ENCODE measurements at regions not wholly inside any gene's neighbourhood (a gene's known extent, or its start where the extent isn't known, plus 50 kb on each side); places are given as distances from the start of the nearest gene placed in this dataset.

- Histone ChIP-seq H3K9ac (ENCODE audit: low read length) (no peak overlapping the region), H3K4me3 (replicated peaks in 1 of 2; ENCODE audit: low read depth in 1 of 2, low read length in 2 of 2) (no peak overlapping the region), H3K27ac (ENCODE audit: low read depth, low read length) (no peak overlapping the region), H3K4me1 (ENCODE audit: control insufficient read depth in 1 of 2, insufficient read depth in 2 of 2, low read length in 2 of 2) (no peaks in the 10 kb centered on the region), H2AFZ (ENCODE audit: low read depth, low read length, poor library complexity, severe bottlenecking) (no peak overlapping the region), H3K9me3 (ENCODE audit: control insufficient read depth in 1 of 2, insufficient read depth in 1 of 2, low read depth in 1 of 2, low read length in 2 of 2) (no peaks in the 10 kb centered on the region), H3K36me3 (ENCODE audit: control insufficient read depth in 1 of 2, insufficient read depth in 2 of 2, low read length in 2 of 2) (no peaks in the 10 kb centered on the region), H3K79me2 (ENCODE audit: insufficient read depth, low read length) (no peaks in the 10 kb centered on the region), H3K4me2 (ENCODE audit: low read length) (no peak overlapping the region), H3K9me2 (ENCODE audit: insufficient read depth) (no peaks in the 10 kb centered on the region), H4K20me1 (ENCODE audit: insufficient read depth) (no peaks in the 10 kb centered on the region), H3K27me3 (ENCODE audit: insufficient read depth, low read length) (no peaks in the 10 kb centered on the region)
- CTCF ChIA-PET: no interaction called here
- RAD21 ChIA-PET (ENCODE audit: low non-redundant PET in 1 of 2, low total read pairs in 2 of 2, uncharacterized antibody in 2 of 2, unreplicated experiment in 2 of 2): no interaction called here
- DNase-seq (ENCODE audit: low read depth, low spot score) (no peak), ATAC-seq (no peak)
- TF ChIP-seq RAD21 (IDR thresholded peaks at IDR 0.05; ENCODE audit: low read depth): no peak
- TF ChIP-seq ZNF274 (IDR thresholded peaks at IDR 0.05; ENCODE audit: low read depth, low read length): no peak
- no peak for TF ChIP-seq YY1 (IDR thresholded peaks at IDR 0.05; ENCODE audit: extremely low read depth, insufficient replicate concordance, low read depth, low read length)
- no peak for TF ChIP-seq EZH2phosphoT487 (IDR thresholded peaks at IDR 0.05; ENCODE audit: borderline replicate concordance)
- TF ChIP-seq CBX3 (IDR thresholded peaks at IDR 0.05; ENCODE audit: low read depth): no peak
- TF ChIP-seq FOSL1 (IDR thresholded peaks at IDR 0.05; ENCODE audit: low read depth): no peak
- TF ChIP-seq CEBPB (IDR thresholded peaks at IDR 0.05; ENCODE audit: low read depth): no peak
- TF ChIP-seq ZFX (IDR thresholded peaks at IDR 0.05): no peak
- TF ChIP-seq EZH2 (IDR thresholded peaks at IDR 0.05): no peak
- no peak for TF ChIP-seq REST (IDR thresholded peaks at IDR 0.05; ENCODE audit: low read depth)
- no peak for TF ChIP-seq POLR2AphosphoS5 (IDR thresholded peaks at IDR 0.05; ENCODE audit: low read depth, low read length)
- no peak for TF ChIP-seq SIN3A (IDR thresholded peaks at IDR 0.05; ENCODE audit: low read depth)
- TF ChIP-seq POLR2A (IDR thresholded peaks at IDR 0.05; ENCODE audit: borderline replicate concordance, extremely low read depth, insufficient read depth, insufficient read length): no peak
- no peak for TF ChIP-seq ZBTB33 (IDR thresholded peaks at IDR 0.05; ENCODE audit: extremely low read depth, insufficient replicate concordance, low read length)
- TF ChIP-seq ATF3 (IDR thresholded peaks at IDR 0.05): no peak
- TF ChIP-seq SP1 (IDR thresholded peaks at IDR 0.05; ENCODE audit: low read depth): no peak
- BruUV-seq (replicated peaks): no TSS peak
- POLR2A ChIA-PET: no interaction called here
- intact Hi-C loops (cut with micrococcal nuclease): no loop called here
These were observed 328.4 kb downstream of the LPIN1 start for GRCh38 chr2:12074845-12075217.
